Activated T-cell treated with anti-CD3 and anti-CD28 coated beads, Interleukin-2, amount 50 U/mL, for 72 hours (primary cell): ENCODE measurements at regions not wholly inside any gene's neighbourhood (a gene's known extent, or its start where the extent isn't known, plus 50 kb on each side); places are given as distances from the start of the nearest gene placed in this dataset.
"Not testable (repeated sequence)": the region's sequence is repeated elsewhere in the genome, so short reads cannot be mapped to it uniquely, and the experiment has no call there.

Experiments
- ATAC-seq, 2 donors: fragments of 150-1000 bp; cut with Tn5 transposase; replicated peaks in 1 of 2; 2 replicates each; pipeline ENCODE4 v1.10.0; 2021; ENCODE audit warnings: moderate library complexity in 2 of 2, mild to moderate bottlenecking in 1 of 2
- DNase-seq, 2 donors: peaks; one replicate each; pipeline ENCODE4 v3.0.0; 2021 to 2022; ENCODE audit warnings: mixed read lengths in 1 of 2
- H3K27ac Mint-ChIP-seq: one replicate; pipeline ENCODE4 v1.8.0; 2022; ENCODE audit warnings: mild to moderate bottlenecking, moderate library complexity, mixed read lengths
- H3K27me3 Mint-ChIP-seq: one replicate; pipeline ENCODE4 v1.8.0; 2022; ENCODE audit warnings: low read depth, mixed read lengths
- H3K36me3 Mint-ChIP-seq, 2 donors: one replicate each; pipeline ENCODE4 v1.8.0; 2022; ENCODE audit warnings: mixed read lengths in 2 of 2, mild to moderate bottlenecking in 1 of 2; ENCODE audit not compliant: insufficient read depth in 2 of 2
- H3K4me1 Mint-ChIP-seq: one replicate; pipeline ENCODE4 v1.8.0; 2022; ENCODE audit warnings: low read depth, mixed read lengths
- H3K4me3 Mint-ChIP-seq, 2 donors: one replicate each; pipeline ENCODE4 v1.8.0; 2022; ENCODE audit warnings: mild to moderate bottlenecking in 2 of 2, mixed read lengths in 2 of 2, moderate library complexity in 2 of 2
- H3K9me3 Mint-ChIP-seq, 2 donors: one replicate each; pipeline ENCODE4 v1.8.0; 2022; ENCODE audit warnings: mixed read lengths in 2 of 2

DNA sequence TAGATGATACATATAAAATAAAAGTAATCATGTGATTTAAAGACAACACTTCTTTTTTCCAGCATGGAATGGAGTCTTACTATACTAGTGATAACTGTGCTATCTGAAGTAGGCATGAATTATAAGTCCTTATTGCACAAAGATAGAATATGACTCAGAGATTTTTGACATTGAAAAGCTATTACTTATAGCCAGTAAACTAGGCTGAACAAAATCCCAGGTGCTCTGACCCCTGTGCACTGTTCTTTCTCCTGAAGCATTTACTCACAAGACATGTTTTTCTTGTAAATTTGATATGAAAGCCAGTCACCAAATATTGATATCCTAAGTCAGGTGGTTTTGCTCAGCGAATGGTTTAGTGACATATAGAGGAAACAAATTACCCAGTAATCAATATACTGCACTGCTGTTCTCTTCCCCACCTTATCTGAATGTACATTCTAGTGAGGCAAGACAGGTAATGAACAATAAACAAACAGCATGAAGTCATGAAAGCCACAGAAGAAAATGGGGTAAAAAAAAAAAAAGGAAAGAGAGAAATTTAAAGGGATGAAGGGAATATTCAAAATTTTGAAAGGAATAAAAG is 1567.0 kb upstream of the SPRY2 start:
- no peaks in the 10 kb centered on the region for H3K4me1 Mint-ChIP-seq
- H3K27me3 Mint-ChIP-seq: no peaks in the 10 kb centered on the region
- no peak overlapping the region for H3K27ac Mint-ChIP-seq
- H3K4me3 Mint-ChIP-seq: no peak overlapping the region
- DNase-seq (no peak), ATAC-seq (no peak)
- H3K36me3 Mint-ChIP-seq: peaks cover 0 to 2% of the 10 kb centered on the region in 2 donors
- H3K9me3 Mint-ChIP-seq: peaks cover 3 to 16% of the 10 kb centered on the region in 2 donors

DNA sequence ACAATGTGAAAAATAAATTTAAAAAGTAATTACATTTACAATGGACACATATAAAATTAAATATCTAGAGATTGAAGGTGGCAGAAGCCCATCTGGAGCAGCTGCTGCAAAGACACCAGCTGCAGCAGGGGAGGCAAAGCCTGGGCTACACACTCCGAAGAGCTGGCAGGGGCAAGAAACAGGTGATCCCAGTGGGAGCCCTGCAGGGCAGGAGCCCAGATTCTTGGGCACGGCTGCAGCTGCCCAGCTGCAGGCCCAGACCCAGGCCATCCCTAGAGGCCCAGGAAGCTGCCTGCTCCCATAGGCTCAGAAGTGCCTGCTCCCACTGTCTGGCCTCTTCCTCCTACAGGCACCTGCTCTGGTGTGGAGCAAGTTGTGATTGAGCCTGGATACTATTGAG is 1547.9 kb upstream of the SPRY2 start:
- DNase-seq (no peak), ATAC-seq (no peak)
- H3K9me3 Mint-ChIP-seq: peaks cover 6 to 14% of the 10 kb centered on the region in 2 donors
- H3K4me3 Mint-ChIP-seq: no peak overlapping the region
- H3K27me3 Mint-ChIP-seq: no peaks in the 10 kb centered on the region
- H3K27ac Mint-ChIP-seq: no peak overlapping the region
- no peaks in the 10 kb centered on the region for H3K4me1 Mint-ChIP-seq
- H3K36me3 Mint-ChIP-seq: peaks cover 0 to 1% of the 10 kb centered on the region in 2 donors

GRCh38 chr13:81874681-81875661 is 1534.0 kb upstream of the SPRY2 start:
- H3K27me3 Mint-ChIP-seq: no peaks in the 10 kb centered on the region
- no peak for ATAC-seq
- no peak for DNase-seq
- no peak overlapping the region for H3K4me3 Mint-ChIP-seq
- peaks cover 9 to 16% of the 10 kb centered on the region in 2 donors for H3K9me3 Mint-ChIP-seq
- peaks cover 0 to 7% of the 10 kb centered on the region in 2 donors for H3K36me3 Mint-ChIP-seq
- no peak overlapping the region for H3K27ac Mint-ChIP-seq
- no peaks in the 10 kb centered on the region for H3K4me1 Mint-ChIP-seq

GRCh38 chr13:81874253-81874652 is 1533.3 kb upstream of the SPRY2 start:
- Mint-ChIP-seq H3K27me3 (no peaks in the 10 kb centered on the region), H3K9me3 (peaks cover 16 to 18% of the 10 kb centered on the region in 2 donors), H3K27ac (no peak overlapping the region), H3K4me3 (no peak overlapping the region), H3K4me1 (no peaks in the 10 kb centered on the region), H3K36me3 (peaks cover 0 to 11% of the 10 kb centered on the region in 2 donors)
- ATAC-seq (no peak), DNase-seq (no peak)

- no peaks in the 10 kb centered on the region for H3K4me1 Mint-ChIP-seq
- H3K27me3 Mint-ChIP-seq: no peaks in the 10 kb centered on the region
- no peak for DNase-seq
- no peak for ATAC-seq
- peaks cover 0 to 11% of the 10 kb centered on the region in 2 donors for H3K36me3 Mint-ChIP-seq
- H3K4me3 Mint-ChIP-seq: no peak overlapping the region
- H3K27ac Mint-ChIP-seq: no peak overlapping the region
- H3K9me3 Mint-ChIP-seq: peaks cover 23 to 26% of the 10 kb centered on the region in 2 donors
These were observed 1531.7 kb upstream of the SPRY2 start for GRCh38 chr13:81872581-81872980.

DNA sequence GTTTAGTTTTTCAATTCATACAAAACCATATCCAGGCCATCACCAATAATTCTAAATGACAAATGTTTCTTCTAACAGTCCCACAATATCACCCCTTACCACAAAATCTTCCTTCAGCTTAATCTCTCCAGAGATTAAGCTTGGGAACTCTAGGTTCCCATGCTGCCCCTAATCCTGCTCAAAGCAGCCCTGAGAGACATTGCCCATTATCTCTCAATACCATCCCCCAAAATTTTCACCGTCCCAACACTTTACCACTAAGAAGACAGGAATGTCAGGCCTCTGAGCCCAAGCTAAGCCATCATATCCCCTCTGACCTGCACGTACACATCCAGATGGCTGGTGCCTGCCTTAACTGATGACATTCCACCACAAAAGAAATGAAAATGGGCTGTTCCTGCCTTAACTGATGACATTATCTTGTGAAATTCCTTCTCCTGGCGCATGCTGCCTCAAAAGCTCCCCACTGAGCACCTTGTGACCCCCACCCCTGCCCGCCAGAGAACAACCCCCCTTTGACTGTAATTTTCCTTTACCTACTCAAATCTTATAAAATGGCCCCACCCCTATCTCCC is 1530.9 kb upstream of the SPRY2 start:
- not testable (repeated sequence) for H3K27me3 Mint-ChIP-seq, H3K4me3 Mint-ChIP-seq, H3K4me1 Mint-ChIP-seq, ATAC-seq, H3K27ac Mint-ChIP-seq, DNase-seq
- peaks cover 0 to 11% of the 10 kb centered on the region in 2 donors for H3K36me3 Mint-ChIP-seq
- peaks cover 26% of the 10 kb centered on the region in 2 donors for H3K9me3 Mint-ChIP-seq

- DNase-seq: no peak
These were observed 1507.4 kb upstream of the SPRY2 start for GRCh38 chr13:81848291-81848690.

GRCh38 chr13:81846771-81847170 is 1505.8 kb upstream of the SPRY2 start:
- Mint-ChIP-seq H3K4me3 (no peak overlapping the region), H3K27ac (no peak overlapping the region), H3K36me3 (no peaks in the 10 kb centered on the region), H3K4me1 (no peaks in the 10 kb centered on the region), H3K9me3 (peaks cover 3% of the 10 kb centered on the region in 2 donors), H3K27me3 (no peaks in the 10 kb centered on the region)
- ATAC-seq (no peak), DNase-seq (no peak)

More at GRCh38 chr13:81848291-81848690, 1507.4 kb upstream of the SPRY2 start:
- no peak for ATAC-seq
- Mint-ChIP-seq H3K9me3 (peaks cover 2 to 3% of the 10 kb centered on the region in 2 donors), H3K4me3 (no peak overlapping the region), H3K27me3 (no peaks in the 10 kb centered on the region), H3K27ac (no peak overlapping the region), H3K36me3 (no peaks in the 10 kb centered on the region), H3K4me1 (no peaks in the 10 kb centered on the region)

GRCh38 chr13:81821259-81821658 is 1480.3 kb upstream of the SPRY2 start:
- H3K27me3 Mint-ChIP-seq: no peaks in the 10 kb centered on the region
- peaks cover 0 to 2% of the 10 kb centered on the region in 2 donors for H3K36me3 Mint-ChIP-seq
- no peaks in the 10 kb centered on the region for H3K4me1 Mint-ChIP-seq
- no peak overlapping the region for H3K4me3 Mint-ChIP-seq
- DNase-seq (no peak), ATAC-seq (no peak)
- H3K9me3 Mint-ChIP-seq: peaks cover 2 to 5% of the 10 kb centered on the region in 2 donors
- H3K27ac Mint-ChIP-seq: no peak overlapping the region

DNA sequence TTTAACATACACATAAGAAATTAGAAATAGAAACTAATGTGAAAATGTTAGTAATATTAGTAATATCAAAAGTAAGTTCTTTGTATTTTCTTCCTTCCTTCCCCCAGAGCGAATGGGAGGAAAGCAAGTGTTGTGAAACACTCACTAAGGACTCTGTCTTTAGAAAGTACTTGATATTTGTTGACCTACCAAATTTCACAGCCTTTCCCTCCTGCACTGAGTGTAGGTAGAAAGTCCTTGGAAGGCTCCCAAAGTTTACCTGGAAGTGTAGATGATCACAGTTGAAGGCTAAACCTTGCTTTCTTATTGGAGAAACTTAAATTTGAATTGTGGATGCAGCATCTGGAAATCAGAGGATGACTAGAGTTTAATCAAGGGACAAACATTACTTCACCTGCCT is 1459.5 kb upstream of the SPRY2 start:
- Mint-ChIP-seq H3K4me1 (no peaks in the 10 kb centered on the region), H3K27me3 (no peaks in the 10 kb centered on the region), H3K9me3 (peaks cover 2 to 3% of the 10 kb centered on the region in 2 donors), H3K27ac (no peak overlapping the region), H3K4me3 (no peak overlapping the region), H3K36me3 (peaks cover 0 to 1% of the 10 kb centered on the region in 2 donors)
- ATAC-seq (no peak), DNase-seq (no peak)

DNA sequence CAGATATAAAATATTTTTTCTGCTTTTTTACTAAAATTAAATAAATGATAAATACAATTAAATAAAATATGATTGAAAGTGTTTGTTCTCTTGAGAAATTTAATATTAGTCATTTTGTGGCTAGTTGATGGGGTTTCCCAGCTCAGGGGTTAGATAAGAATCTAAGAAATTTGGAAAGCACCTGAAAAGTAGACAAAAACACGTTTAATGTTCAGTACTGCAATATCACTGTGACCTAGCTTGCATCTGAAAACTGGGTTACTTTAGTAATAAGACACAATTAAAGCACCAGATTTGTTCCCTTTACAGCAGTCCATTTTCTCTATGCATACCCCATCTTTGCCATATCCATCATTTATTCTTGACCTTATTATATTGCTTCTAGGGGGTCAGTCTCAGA is 1454.8 kb upstream of the SPRY2 start:
- no peak overlapping the region for H3K4me3 Mint-ChIP-seq
- H3K4me1 Mint-ChIP-seq: no peaks in the 10 kb centered on the region
- ATAC-seq (no peak), DNase-seq (no peak)
- H3K27me3 Mint-ChIP-seq: no peaks in the 10 kb centered on the region
- H3K36me3 Mint-ChIP-seq: peaks cover 0 to 1% of the 10 kb centered on the region in 2 donors
- H3K9me3 Mint-ChIP-seq: peaks cover 3 to 4% of the 10 kb centered on the region in 2 donors
- no peak overlapping the region for H3K27ac Mint-ChIP-seq

GRCh38 chr13:81791641-81792040 is 1450.7 kb upstream of the SPRY2 start:
- Mint-ChIP-seq H3K36me3 (no peaks in the 10 kb centered on the region), H3K4me1 (no peaks in the 10 kb centered on the region), H3K4me3 (no peak overlapping the region), H3K27ac (no peak overlapping the region), H3K27me3 (no peaks in the 10 kb centered on the region), H3K9me3 (peaks cover 3 to 7% of the 10 kb centered on the region in 2 donors)
- DNase-seq (no peak), ATAC-seq (no peak)

DNA sequence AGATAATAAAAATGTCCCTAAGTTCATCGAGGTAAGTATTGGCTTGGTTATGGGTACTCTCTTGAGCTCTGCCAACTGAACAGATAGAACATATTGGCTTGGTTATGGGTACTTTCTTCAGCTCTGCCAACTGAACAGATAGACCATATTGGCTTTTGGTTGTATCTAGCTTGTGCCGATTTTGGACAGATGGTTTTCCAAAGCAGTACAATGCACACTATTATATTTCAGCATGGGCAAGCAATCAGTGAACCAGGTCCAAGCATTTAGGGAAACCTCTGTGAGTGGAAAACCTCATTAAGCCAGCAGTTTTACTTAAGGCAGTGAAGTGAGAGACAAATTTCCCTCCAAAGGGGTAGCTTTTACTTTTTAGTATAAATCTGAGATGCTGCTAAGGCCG is 1440.5 kb upstream of the SPRY2 start:
- DNase-seq (no peak), ATAC-seq (no peak)
- Mint-ChIP-seq H3K27me3 (no peaks in the 10 kb centered on the region), H3K4me3 (no peak overlapping the region), H3K27ac (no peak overlapping the region), H3K9me3 (peaks cover 2 to 8% of the 10 kb centered on the region in 2 donors), H3K4me1 (no peaks in the 10 kb centered on the region), H3K36me3 (no peaks in the 10 kb centered on the region)
